Activated CD4-positive, alpha-beta T cell treated with anti-CD3 and anti-CD28 coated beads, Interleukin-2, Interleukin-4, amounts not matched to agents 100 ng/mL and 50 ng/mL, durations not matched to agents 16 hours and 8 hours (primary cell): ENCODE measurements at regions not wholly inside any gene's neighbourhood (a gene's known extent, or its start where the extent isn't known, plus 50 kb on each side); places are given as distances from the start of the nearest gene placed in this dataset.

ENCODE experiments used
- DNase-seq: peaks from one replicate; pipeline ENCODE4 v3.0.0-alpha.2; 2020; ENCODE audit warnings: low spot score

- no peak for DNase-seq
These were observed 54.9 kb upstream of the CARMIL1 start for GRCh38 chr6:25224242-25224641.

GRCh38 chr6:25227854-25228253 is 51.3 kb upstream of the CARMIL1 start:
- DNase-seq, result no peak
